ENCODE measurements at regions not wholly inside any gene's neighbourhood (a gene's known extent, or its start where the extent isn't known, plus 50 kb on each side); places are given as distances from the start of the nearest gene placed in this dataset.

- no peak overlapping the region for H3K27ac Mint-ChIP-seq
- ATAC-seq (replicated peaks) (no peak), DNase-seq (no peak)
- H3K4me3 Mint-ChIP-seq: no peak overlapping the region
- peaks cover 4 to 5% of the 10 kb centered on the region in 2 donors for H3K9me3 Mint-ChIP-seq
- no peaks in the 10 kb centered on the region for H3K36me3 Mint-ChIP-seq
- no peaks in the 10 kb centered on the region for H3K27me3 Mint-ChIP-seq
- H3K4me1 Mint-ChIP-seq: no peaks in the 10 kb centered on the region
Observed at GRCh38 chr13:105972811-105973590, 562.5 kb downstream of the EFNB2 start.

DNA sequence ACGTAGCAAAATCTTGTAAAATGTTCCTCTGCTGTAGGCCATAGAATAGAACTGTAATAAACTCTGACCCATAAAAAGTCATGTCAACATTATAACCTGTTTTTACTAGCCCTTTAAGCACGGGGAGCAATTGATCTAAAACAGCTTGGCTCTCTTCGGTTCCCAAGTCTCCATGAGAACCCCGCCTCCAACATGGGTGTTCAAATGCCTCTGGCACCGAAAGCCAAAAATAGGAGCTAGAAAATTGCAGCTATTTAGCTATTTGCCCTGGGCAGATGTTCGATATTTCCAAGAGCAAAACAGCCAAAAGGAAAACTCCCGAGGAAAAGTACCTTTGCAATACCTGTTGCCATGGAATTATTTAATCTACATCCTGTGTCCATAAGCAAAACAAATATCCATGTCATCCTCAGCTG is 563.1 kb downstream of the EFNB2 start:
- no peaks in the 10 kb centered on the region for H3K27me3 Mint-ChIP-seq
- H3K9me3 Mint-ChIP-seq: peaks cover under 1 to 3% of the 10 kb centered on the region in 2 donors
- no peak overlapping the region for H3K27ac Mint-ChIP-seq
- ATAC-seq (replicated peaks) (no peak), DNase-seq (no peak)
- H3K36me3 Mint-ChIP-seq: no peaks in the 10 kb centered on the region
- no peaks in the 10 kb centered on the region for H3K4me1 Mint-ChIP-seq
- H3K4me3 Mint-ChIP-seq: no peak overlapping the region

DNA sequence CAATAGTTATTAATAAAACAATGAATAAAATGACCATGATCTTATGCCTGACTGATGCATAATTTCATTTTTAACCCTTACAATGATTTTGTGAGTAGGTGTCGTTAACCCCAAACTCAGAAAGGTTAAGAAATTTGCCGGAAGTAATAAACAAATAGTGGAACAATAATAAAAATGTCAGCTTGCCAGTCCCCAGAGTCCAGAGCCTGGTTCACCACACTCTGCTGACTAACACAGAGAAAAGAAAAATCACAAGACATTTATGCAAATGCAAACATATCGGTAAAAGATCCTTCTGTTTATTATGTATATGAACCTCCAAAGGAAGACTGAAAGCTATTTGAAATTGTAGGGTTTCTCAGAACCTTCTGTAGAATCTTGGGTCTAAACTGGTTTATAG is 563.7 kb downstream of the EFNB2 start:
- Mint-ChIP-seq H3K27ac (no peak overlapping the region), H3K27me3 (no peaks in the 10 kb centered on the region), H3K36me3 (no peaks in the 10 kb centered on the region), H3K4me3 (no peak overlapping the region), H3K4me1 (no peaks in the 10 kb centered on the region), H3K9me3 (peaks cover 0 to 3% of the 10 kb centered on the region in 2 donors)
- DNase-seq (no peak), ATAC-seq (replicated peaks) (no peak)

DNA sequence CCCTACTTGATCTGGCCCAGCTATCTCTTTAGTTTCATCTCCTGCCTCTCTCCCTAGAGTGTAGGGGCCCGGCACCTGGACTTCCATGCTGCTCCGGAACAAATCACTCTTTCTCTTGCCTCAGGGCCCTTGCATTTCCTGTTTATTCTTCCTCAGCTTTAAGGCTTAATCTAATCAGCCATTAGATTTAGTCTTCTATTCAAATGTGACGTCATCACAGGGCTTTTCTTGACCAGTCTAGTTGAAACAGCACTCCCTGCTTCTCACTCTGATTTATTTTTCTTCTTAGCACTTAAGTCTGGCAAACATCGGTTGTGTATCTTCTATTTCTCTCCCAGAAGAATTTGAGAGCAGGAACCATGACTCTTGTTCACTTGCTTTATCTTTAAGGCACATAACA is 564.1 kb downstream of the EFNB2 start:
- no peak overlapping the region for H3K27ac Mint-ChIP-seq
- H3K4me3 Mint-ChIP-seq: no peak overlapping the region

DNA sequence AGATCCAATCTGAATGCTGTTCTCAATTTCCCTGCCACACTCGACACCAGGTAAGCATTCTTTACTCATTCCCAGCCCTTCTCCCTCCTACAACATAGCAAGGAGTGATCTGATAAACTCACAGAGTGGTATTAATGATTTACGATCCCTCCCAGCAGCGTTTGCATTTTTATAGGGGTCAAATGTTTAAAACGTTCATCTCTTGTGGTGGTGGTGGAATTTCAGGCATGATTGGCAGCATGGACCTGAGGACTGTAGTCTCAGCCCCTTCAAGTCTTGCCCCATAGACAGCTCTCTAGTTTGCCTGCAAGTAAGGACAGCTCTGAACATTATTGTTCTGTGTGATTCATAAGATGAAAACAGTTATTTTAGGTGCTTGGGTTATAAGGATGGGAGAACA is 565.7 kb downstream of the EFNB2 start:
- Mint-ChIP-seq H3K4me1 (no peaks in the 10 kb centered on the region), H3K4me3 (no peak overlapping the region), H3K9me3 (no peaks in the 10 kb centered on the region)

More for the DNA sequence above, 564.1 kb downstream of the EFNB2 start:
- Mint-ChIP-seq H3K9me3 (peaks cover 0 to 3% of the 10 kb centered on the region in 2 donors), H3K4me1 (no peaks in the 10 kb centered on the region), H3K27me3 (no peaks in the 10 kb centered on the region), H3K36me3 (no peaks in the 10 kb centered on the region)
- DNase-seq (no peak), ATAC-seq (replicated peaks) (no peak)

DNA sequence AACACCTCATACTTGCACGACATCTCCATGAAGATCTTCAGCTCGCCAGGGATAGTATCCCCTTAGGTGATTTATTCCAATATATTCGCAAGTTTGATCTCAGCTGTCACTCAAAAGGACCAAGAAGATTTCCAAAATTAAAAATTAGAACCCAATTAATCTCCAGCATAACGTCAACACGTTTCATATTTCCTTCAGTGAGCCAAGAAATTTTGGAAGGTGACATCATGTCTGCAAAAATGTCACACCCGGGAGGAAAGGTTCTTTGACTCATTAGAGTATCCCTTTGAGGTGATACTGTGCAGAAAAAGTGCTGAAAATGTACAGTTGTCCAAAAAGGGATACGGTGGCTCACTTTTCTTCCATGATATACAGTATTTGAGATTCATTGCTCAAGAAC is 569.6 kb downstream of the EFNB2 start:
- ATAC-seq (replicated peaks) (no peak), DNase-seq (no peak)
- Mint-ChIP-seq H3K4me1 (no peaks in the 10 kb centered on the region), H3K4me3 (no peak overlapping the region), H3K27ac (no peak overlapping the region), H3K9me3 (peaks cover 0 to 3% of the 10 kb centered on the region in 2 donors), H3K36me3 (no peaks in the 10 kb centered on the region), H3K27me3 (no peaks in the 10 kb centered on the region)

More for the DNA sequence above, 565.7 kb downstream of the EFNB2 start:
- no peak for ATAC-seq (replicated peaks)
- no peak for DNase-seq
- no peaks in the 10 kb centered on the region for H3K36me3 Mint-ChIP-seq
- no peak overlapping the region for H3K27ac Mint-ChIP-seq
- no peaks in the 10 kb centered on the region for H3K27me3 Mint-ChIP-seq

GRCh38 chr13:105962080-105962479 is 573.4 kb downstream of the EFNB2 start:
- Mint-ChIP-seq H3K36me3 (no peaks in the 10 kb centered on the region), H3K4me1 (no peaks in the 10 kb centered on the region), H3K27me3 (no peaks in the 10 kb centered on the region), H3K4me3 (no peak overlapping the region), H3K9me3 (peaks cover 0 to 3% of the 10 kb centered on the region in 2 donors), H3K27ac (no peak overlapping the region)
- DNase-seq (no peak), ATAC-seq (replicated peaks) (no peak)

- Mint-ChIP-seq H3K4me3 (no peak overlapping the region), H3K4me1 (no peaks in the 10 kb centered on the region), H3K9me3 (peaks cover 0 to 3% of the 10 kb centered on the region in 2 donors), H3K27ac (no peak overlapping the region), H3K27me3 (no peaks in the 10 kb centered on the region), H3K36me3 (no peaks in the 10 kb centered on the region)
- no peak for DNase-seq
- no peak for ATAC-seq (replicated peaks)
Observed at GRCh38 chr13:105961438-105961837, 574.0 kb downstream of the EFNB2 start.

DNA sequence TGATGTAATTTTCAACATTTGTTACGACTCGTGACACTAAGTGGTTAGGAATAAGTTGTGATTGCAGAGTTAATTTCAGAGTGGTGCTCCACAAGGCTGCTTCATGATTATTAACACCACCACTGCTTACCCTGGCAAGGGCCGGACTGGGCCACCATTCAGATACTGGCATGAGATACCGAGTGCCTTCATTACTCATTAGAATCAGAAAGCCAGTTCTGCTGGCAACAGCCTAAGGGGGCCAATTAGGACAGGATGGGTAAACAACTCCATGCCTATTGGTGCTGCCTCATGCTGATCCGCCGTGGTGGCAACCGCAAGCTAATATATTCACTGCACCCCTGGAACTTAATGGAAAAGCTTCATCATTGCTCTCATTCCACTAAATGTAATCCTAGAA is 575.1 kb downstream of the EFNB2 start:
- no peak for DNase-seq
- no peaks in the 10 kb centered on the region for H3K36me3 Mint-ChIP-seq
- no peak overlapping the region for H3K27ac Mint-ChIP-seq
- no peak for ATAC-seq (replicated peaks)
- no peaks in the 10 kb centered on the region for H3K27me3 Mint-ChIP-seq
- peaks cover 0 to 3% of the 10 kb centered on the region in 2 donors for H3K9me3 Mint-ChIP-seq
- no peaks in the 10 kb centered on the region for H3K4me1 Mint-ChIP-seq
- H3K4me3 Mint-ChIP-seq: no peak overlapping the region

DNA sequence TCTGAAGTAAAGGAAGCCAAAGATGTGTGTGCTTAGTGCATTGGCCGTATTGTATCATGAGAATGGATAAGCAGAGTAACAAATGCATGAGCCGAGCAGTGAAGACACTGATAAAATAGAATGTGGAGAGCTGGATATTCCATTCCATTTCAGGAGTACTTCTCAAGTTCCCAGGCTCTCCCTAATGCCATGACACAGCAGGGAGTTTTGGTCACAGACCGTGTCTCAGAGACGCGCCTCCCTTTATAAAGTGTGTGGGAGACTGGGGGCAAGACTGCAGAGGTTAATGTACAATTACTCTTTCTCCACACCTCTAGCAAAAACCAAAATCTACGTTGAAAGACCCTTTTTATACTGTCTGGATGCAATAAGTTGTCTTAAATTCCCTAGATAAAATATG is 575.6 kb downstream of the EFNB2 start:
- no peaks in the 10 kb centered on the region for H3K4me1 Mint-ChIP-seq
- no peaks in the 10 kb centered on the region for H3K36me3 Mint-ChIP-seq
- no peaks in the 10 kb centered on the region for H3K27me3 Mint-ChIP-seq
- peaks cover 0 to 3% of the 10 kb centered on the region in 2 donors for H3K9me3 Mint-ChIP-seq
- ATAC-seq (replicated peaks) (no peak), DNase-seq (no peak)
- no peak overlapping the region for H3K27ac Mint-ChIP-seq
- no peak overlapping the region for H3K4me3 Mint-ChIP-seq

DNA sequence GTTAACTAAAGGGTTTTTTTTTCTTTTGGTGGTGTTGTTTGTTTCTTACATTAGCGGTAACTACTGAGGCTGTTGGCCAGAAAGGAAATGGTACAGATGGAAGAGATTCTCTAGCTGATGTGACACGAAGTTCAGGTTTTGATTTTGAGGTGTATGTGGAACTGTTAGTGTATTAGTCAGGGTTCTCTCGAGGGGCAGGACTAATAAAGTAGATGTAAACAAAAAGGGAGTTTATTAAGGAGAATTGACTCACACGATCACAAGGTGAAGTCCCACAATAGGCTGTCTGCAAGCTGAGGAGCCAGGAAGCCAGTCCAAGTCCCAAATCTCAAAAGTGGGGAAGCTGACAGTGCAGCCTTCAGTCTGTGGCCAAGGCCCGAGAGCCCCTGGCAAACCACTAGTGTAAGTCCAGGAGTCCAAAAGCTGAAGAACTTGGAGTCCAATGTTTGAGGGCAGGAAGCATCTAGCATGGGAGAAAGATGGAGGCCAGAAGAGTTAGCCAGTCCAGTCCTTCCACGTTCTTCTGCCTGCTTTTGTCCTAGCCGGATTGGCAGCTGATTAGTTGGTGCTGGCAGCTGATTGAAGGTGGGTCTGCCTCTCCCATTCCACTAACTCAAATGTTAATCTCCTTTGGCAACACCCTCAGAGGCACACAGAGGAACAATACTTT is 577.6 kb downstream of the EFNB2 start:
- no peak for ATAC-seq (replicated peaks)
- no peaks in the 10 kb centered on the region for H3K36me3 Mint-ChIP-seq

DNA sequence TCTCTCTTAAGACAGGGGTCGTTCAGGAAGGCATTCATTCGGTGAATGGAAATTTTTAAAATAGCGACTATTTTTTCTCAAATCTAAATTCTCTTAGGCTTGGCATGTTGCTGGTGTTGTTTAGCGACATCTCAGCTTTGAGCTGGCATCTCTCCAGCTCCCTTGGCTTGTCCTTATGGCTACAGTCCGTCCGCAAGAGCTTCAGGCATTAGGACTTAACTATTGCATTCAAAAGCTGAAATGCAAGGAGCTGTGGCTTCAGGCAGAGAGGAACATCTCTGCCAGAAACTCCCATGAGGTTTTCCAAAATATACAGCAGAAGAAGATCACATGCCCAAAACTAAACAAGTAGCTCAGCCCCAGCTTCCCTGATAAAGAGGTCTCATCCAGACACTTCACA is 578.5 kb downstream of the EFNB2 start:
- Mint-ChIP-seq H3K27ac (no peak overlapping the region), H3K4me3 (no peak overlapping the region), H3K27me3 (no peaks in the 10 kb centered on the region), H3K36me3 (no peaks in the 10 kb centered on the region), H3K4me1 (peaks cover 0 to 7% of the 10 kb centered on the region in 2 donors), H3K9me3 (no peaks in the 10 kb centered on the region)
- ATAC-seq (replicated peaks): no peak
- no peak for DNase-seq

More for the DNA sequence above, 577.6 kb downstream of the EFNB2 start:
- Mint-ChIP-seq H3K4me3 (no peak overlapping the region), H3K27ac (no peak overlapping the region), H3K9me3 (no peaks in the 10 kb centered on the region), H3K27me3 (no peaks in the 10 kb centered on the region), H3K4me1 (no peaks in the 10 kb centered on the region)
- DNase-seq: no peak

DNA sequence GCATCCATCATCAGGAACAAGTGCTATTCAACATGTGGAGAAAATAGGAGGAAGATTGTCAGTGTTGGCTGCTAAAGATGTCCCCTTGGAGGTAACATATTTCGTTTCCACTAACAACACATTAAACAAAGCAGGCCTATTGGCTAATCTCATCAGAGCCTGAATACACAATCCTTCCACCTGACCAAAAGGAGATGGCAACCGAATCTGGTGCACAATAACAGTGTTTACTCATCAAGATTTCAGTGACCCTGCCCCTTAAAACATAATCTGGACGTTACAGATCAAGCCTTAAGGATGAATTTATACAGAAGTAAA is 582.5 kb downstream of the EFNB2 start:
- H3K9me3 Mint-ChIP-seq: no peaks in the 10 kb centered on the region
- no peak for ATAC-seq (replicated peaks)

DNA sequence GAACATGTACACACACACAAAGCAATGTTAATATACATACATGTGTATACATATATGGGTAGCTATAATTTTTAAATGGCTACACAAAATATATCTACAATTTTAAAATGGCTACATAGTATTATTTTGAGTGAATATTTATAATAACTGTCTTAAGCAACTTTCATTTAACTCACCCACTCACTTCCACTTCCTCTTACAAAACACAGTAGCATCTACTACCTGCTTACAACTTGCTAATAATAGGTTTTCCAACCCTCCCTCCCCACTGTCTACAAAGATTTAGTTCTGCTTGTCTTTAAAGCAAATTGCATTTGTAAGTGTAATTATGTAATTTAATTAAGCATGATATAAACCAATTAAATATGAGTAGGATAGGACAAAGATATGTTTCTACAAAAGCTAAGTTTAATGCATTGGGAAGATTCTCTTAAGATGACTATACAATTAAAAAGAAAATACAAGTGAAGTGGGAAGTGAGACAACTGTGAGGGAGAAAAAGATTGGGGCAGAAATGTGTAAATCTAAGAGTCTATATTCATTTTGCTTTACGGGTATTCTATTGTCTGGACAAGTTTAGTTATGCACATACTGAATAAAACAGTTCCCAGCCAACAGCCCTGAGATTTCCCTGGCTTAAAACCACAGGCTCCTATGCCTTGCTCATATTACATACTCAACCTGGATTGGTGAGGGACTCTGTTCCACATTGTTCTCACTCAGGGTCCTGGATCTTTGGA is 583.1 kb downstream of the EFNB2 start:
- no peaks in the 10 kb centered on the region for H3K27me3 Mint-ChIP-seq
- DNase-seq: no peak
- peaks cover 0 to 7% of the 10 kb centered on the region in 2 donors for H3K4me1 Mint-ChIP-seq
- no peaks in the 10 kb centered on the region for H3K36me3 Mint-ChIP-seq
- ATAC-seq (replicated peaks): peak; percentile 73 to 78
- H3K4me3 Mint-ChIP-seq: no peak overlapping the region
- no peaks in the 10 kb centered on the region for H3K9me3 Mint-ChIP-seq
- no peak overlapping the region for H3K27ac Mint-ChIP-seq

More for the DNA sequence above, 582.5 kb downstream of the EFNB2 start:
- Mint-ChIP-seq H3K36me3 (no peaks in the 10 kb centered on the region), H3K4me1 (peaks cover 0 to 7% of the 10 kb centered on the region in 2 donors), H3K27me3 (no peaks in the 10 kb centered on the region), H3K27ac (no peak overlapping the region), H3K4me3 (no peak overlapping the region)
- DNase-seq: no peak

DNA sequence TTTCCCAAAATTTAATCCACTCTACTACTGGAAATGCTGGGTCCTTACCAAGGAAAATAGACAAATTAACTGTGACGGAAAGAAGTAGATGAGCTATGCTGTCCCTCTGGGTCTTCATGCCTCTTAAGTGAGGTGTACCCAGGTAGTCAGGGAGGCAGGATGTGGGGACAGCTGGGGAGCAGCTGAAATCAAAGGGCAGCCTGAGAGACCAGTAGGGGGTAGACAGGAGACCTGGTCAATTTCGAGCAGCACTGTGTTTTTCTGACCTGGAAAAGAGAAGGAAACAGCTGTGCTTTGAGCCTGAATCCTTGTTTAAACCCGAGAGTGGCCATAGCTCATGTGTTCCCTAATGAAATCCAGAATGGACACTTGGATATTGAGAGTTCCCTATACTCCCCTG is 587.3 kb downstream of the EFNB2 start:
- ATAC-seq (replicated peaks) (no peak), DNase-seq (no peak)
- Mint-ChIP-seq H3K27me3 (no peaks in the 10 kb centered on the region), H3K9me3 (peaks cover 0 to 1% of the 10 kb centered on the region in 2 donors), H3K4me1 (peaks cover 0 to 7% of the 10 kb centered on the region in 2 donors), H3K36me3 (no peaks in the 10 kb centered on the region), H3K4me3 (no peak overlapping the region), H3K27ac (no peak overlapping the region)
